ENCODE measurements at regions not wholly inside any gene's neighbourhood (a gene's known extent, or its start where the extent isn't known, plus 50 kb on each side); places are given as distances from the start of the nearest gene placed in this dataset.

- H4K20me1 ChIP-seq (ENCODE audit: control insufficient read depth, insufficient read depth), result no peaks in the 10 kb centered on the region
- H3K27me3 ChIP-seq (replicated peaks in 1 of 2; ENCODE audit: control insufficient read depth in 2 of 2, insufficient read depth in 2 of 2, low read length in 1 of 2), result no peaks in the 10 kb centered on the region
- H3K9me3 ChIP-seq (replicated peaks; ENCODE audit: control insufficient read depth, insufficient read depth, low read length), result no peaks in the 10 kb centered on the region
- H2AFZ ChIP-seq (ENCODE audit: control insufficient read depth, low read depth, low read length), result no peak overlapping the region
- SMC1A ChIA-PET (ENCODE audit: uncharacterized antibody, unreplicated experiment), result interaction anchor here (0.7 kb wide), 1 partner anchor 53 kb away, joined by 3 read pairs; no protein-coding TSS in a partner anchor
- BruUV-seq (replicated peaks), result no TSS peak
- in situ Hi-C loops (cut with MboI), result no loop called here
- H3K4me2 ChIP-seq (ENCODE audit: control insufficient read depth, insufficient read depth), result no peak overlapping the region
- 19% methylated on average over 3 of the region's 3 CpGs for WGBS (ENCODE audit: insufficient coverage, insufficient replicate concordance, low lambda C conversion rate, missing lambda C conversion rate)
- H3K36me3 ChIP-seq (ENCODE audit: control insufficient read depth in 2 of 2, insufficient read depth in 2 of 2, low read length in 1 of 2), result no peaks in the 10 kb centered on the region
- TF ChIP-seq POLR2AphosphoS5 (IDR thresholded peaks at IDR 0.05; ENCODE audit: low read length) (no peak), PAX8 (IDR thresholded peaks at IDR 0.05) (no peak), HDAC2 (IDR thresholded peaks at IDR 0.05) (no peak), NBN (IDR thresholded peaks at IDR 0.05) (no peak), MEF2B (IDR thresholded peaks at IDR 0.05; ENCODE audit: partially characterized antibody, poor library complexity, severe bottlenecking) (no peak), SP1 (IDR thresholded peaks at IDR 0.05; ENCODE audit: low read depth, low read length) (no peak), BACH1 (IDR thresholded peaks at IDR 0.05; ENCODE audit: borderline replicate concordance) (no peak), ZBTB40 (IDR thresholded peaks at IDR 0.05; ENCODE audit: borderline replicate concordance) (no peak), RBBP5 (conservative IDR thresholded peaks at IDR 0.05) (no peak), SMAD5 (IDR thresholded peaks at IDR 0.05; ENCODE audit: low read depth) (no peak), SMC3 (IDR thresholded peaks at IDR 0.05; ENCODE audit: borderline replicate concordance, low read length) (no peak), POU2F2 (IDR thresholded peaks at IDR 0.05; ENCODE audit: borderline replicate concordance, low read depth, low read length) (no peak), EGR1 (IDR thresholded peaks at IDR 0.05; ENCODE audit: borderline replicate concordance in 1 of 2, low read depth in 2 of 2, low read length in 2 of 2) (no peak), RELB (IDR thresholded peaks at IDR 0.05; ENCODE audit: low read depth) (no peak), FOXK2 (IDR thresholded peaks at IDR 0.05) (no peak), PBX3 (IDR thresholded peaks at IDR 0.05; ENCODE audit: insufficient replicate concordance, low read depth, low read length) (no peak)
- H3K4me1 ChIP-seq (ENCODE audit: control insufficient read depth, insufficient read depth, low read length), result no peaks in the 10 kb centered on the region
- H3K27ac ChIP-seq (ENCODE audit: control insufficient read depth, insufficient read depth), result no peak overlapping the region
- intact Hi-C loops (cut with micrococcal nuclease; ENCODE audit: unreplicated experiment), result no loop called here
- FAIRE-seq, result no peak
- ATAC-seq, result no peak
- CTCF ChIA-PET, result no interaction called here
- DNase-seq (ENCODE audit: low read depth, low spot score), result no peak
- H3K9ac ChIP-seq (ENCODE audit: control insufficient read depth, insufficient read depth, low read length), result no peak overlapping the region
- no peaks in the 10 kb centered on the region for H3K79me2 ChIP-seq (ENCODE audit: control insufficient read depth, insufficient read depth, low read length)
- RAD21 ChIA-PET (ENCODE audit: unreplicated experiment), result no interaction called here
- POLR2A ChIA-PET, result no interaction called here
- no peak overlapping the region for H3K4me3 ChIP-seq
Measured at GRCh38 chr11:37259734-37260133, 661.7 kb upstream of the RAG2 start.

All from GM12878 (cell line).